ENCODE measurements at regions not wholly inside any gene's neighbourhood (a gene's known extent, or its start where the extent isn't known, plus 50 kb on each side); places are given as distances from the start of the nearest gene placed in this dataset.

DNA sequence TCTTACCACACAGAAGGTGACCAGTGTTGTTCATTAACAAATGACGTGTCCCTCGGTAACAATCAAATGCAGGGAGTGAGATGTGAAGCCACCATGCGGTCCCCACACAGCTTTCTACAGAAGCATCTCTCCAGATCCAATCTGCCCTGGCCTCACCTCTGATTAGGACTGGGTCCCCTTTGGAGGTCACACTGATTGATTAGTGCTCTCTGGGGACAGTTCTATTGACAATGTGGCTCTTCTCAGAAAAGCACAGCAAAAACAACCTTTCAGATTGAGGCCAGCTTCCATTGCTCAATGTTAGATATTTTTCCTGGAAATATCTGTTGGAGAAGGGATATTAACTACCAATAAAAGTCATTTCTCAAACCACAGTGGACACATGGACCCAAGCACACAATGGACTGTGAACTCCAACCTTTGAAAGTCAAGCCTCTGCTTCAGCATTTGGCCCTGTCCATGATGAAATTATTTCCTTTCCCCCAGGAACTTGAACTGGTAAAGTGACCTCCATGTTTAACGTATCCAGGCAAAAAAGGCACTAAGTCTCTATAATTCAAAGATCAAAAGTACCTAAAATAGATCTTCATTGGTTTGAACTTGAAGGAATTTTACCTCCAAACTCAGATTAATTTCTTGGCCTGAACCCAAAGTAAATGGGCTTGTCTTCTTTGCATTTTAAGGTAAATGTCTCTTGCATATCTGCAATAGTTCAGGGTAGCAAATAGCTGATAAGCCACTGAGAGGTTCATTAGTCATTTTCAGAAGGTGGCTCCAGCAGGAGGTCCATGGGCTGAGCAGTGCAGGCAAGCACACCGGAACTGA, 118.5 kb downstream of the FOXA2 start:
- H3K4me3 ChIP-seq = no peak overlapping the region
- no peaks in the 10 kb centered on the region for H3K27me3 ChIP-seq
- no peak for DNase-seq (ENCODE audit: low spot score in 2 of 2)
- TF ChIP-seq EP300 (IDR thresholded peaks at IDR 0.05) (no peak), POLR2A (IDR thresholded peaks at IDR 0.05) (no peak)
- TF ChIP-seq, protein P1, sequence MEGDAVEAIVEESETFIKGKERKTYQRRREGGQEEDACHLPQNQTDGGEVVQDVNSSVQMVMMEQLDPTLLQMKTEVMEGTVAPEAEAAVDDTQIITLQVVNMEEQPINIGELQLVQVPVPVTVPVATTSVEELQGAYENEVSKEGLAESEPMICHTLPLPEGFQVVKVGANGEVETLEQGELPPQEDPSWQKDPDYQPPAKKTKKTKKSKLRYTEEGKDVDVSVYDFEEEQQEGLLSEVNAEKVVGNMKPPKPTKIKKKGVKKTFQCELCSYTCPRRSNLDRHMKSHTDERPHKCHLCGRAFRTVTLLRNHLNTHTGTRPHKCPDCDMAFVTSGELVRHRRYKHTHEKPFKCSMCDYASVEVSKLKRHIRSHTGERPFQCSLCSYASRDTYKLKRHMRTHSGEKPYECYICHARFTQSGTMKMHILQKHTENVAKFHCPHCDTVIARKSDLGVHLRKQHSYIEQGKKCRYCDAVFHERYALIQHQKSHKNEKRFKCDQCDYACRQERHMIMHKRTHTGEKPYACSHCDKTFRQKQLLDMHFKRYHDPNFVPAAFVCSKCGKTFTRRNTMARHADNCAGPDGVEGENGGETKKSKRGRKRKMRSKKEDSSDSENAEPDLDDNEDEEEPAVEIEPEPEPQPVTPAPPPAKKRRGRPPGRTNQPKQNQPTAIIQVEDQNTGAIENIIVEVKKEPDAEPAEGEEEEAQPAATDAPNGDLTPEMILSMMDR (IDR thresholded peaks at IDR 0.05) = no peak
- 74 to 76% methylated on average over 5 of the region's 5 CpGs for WGBS, 2 donors
- no peaks in the 10 kb centered on the region for H3K4me1 ChIP-seq
- no peaks in the 10 kb centered on the region for H3K9me3 ChIP-seq
- H3K36me3 ChIP-seq = no peaks in the 10 kb centered on the region
- H3K27ac ChIP-seq = no peak overlapping the region

DNA sequence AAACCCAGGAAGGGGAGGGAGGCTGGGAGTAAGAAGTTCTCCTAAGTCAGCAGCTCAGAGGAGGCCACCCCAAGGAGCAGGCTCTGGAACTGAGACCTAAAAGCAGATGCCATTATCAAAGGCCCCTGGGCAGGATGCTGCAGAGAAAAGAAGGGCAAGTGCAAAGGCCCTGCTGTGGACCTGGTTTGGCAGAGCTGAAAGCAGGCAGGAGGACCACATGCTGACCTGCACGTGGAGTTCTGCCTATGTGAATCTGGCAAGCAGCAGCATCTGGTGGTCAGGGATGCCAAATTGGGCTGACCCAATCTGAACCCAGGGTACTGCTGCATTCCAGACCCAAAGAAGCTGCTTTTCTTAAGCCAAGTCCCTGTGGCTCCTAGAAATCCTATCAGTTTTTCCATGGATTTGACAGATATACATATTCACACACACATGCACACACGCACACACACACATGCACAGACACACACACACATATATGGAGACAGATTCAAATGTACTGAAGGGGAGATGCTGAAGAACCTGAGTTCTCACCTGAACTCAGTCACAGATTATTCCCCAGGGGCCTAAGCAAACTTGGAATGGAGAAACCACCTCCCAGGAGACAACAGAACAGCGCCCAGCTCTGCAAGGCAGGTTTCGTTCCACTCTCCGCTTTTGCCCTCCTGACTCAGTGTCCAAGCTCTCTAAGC, 119.9 kb downstream of the FOXA2 start:
- DNase-seq (ENCODE audit: low spot score in 2 of 2) = no peak
- 79% methylated on average over 5 of the region's 5 CpGs for WGBS, 2 donors
- H3K4me3 ChIP-seq = no peak overlapping the region
- no peak for TF ChIP-seq POLR2A (IDR thresholded peaks at IDR 0.05)
- TF ChIP-seq, protein P1 (IDR thresholded peaks at IDR 0.05) = no peak
- H3K27me3 ChIP-seq = no peaks in the 10 kb centered on the region
- no peak overlapping the region for H3K27ac ChIP-seq
- no peaks in the 10 kb centered on the region for H3K9me3 ChIP-seq
- no peaks in the 10 kb centered on the region for H3K36me3 ChIP-seq
- no peaks in the 10 kb centered on the region for H3K4me1 ChIP-seq

GRCh38 chr20:22462975-22463914, 121.1 kb downstream of the FOXA2 start:
- Histone ChIP-seq H3K27ac (no peak overlapping the region), H3K9me3 (no peaks in the 10 kb centered on the region), H3K4me3 (no peak overlapping the region), H3K36me3 (no peaks in the 10 kb centered on the region), H3K4me1 (no peaks in the 10 kb centered on the region), H3K27me3 (no peaks in the 10 kb centered on the region)
- WGBS, 2 donors = 53 to 55% methylated on average over 11 of the region's 11 CpGs
- no peak for TF ChIP-seq EP300 (IDR thresholded peaks at IDR 0.05)
- TF ChIP-seq, protein P1 (IDR thresholded peaks at IDR 0.05) = no peak
- no peak for TF ChIP-seq POLR2A (IDR thresholded peaks at IDR 0.05)
- DNase-seq (ENCODE audit: low spot score in 2 of 2) = no peak

DNA sequence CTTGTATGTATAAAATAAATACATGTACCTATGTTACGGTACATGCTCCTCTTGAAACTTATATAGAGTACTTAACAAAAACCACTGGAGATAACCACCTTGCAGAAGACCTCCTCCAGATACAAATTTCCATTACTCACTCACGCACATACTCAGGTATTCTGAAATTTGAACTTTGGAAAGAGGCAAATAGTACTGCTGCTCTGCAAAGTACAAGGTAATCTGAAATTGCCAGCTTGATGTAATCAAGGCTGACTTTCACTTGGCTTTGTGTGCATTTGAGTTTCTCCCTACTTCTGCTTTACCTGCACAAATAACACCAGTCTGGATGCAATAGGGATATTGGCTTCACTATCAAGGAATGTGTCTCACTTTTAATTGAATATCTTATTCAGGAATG, 123.6 kb downstream of the FOXA2 start:
- H3K9me3 ChIP-seq = no peaks in the 10 kb centered on the region
- no peaks in the 10 kb centered on the region for H3K36me3 ChIP-seq
- no peaks in the 10 kb centered on the region for H3K27me3 ChIP-seq
- TF ChIP-seq EP300 (IDR thresholded peaks at IDR 0.05) (no peak), POLR2A (IDR thresholded peaks at IDR 0.05) (no peak)
- TF ChIP-seq, protein P1 (IDR thresholded peaks at IDR 0.05) = no peak
- WGBS, 2 donors = 85 to 94% methylated on average over 2 of the region's 2 CpGs
- DNase-seq (ENCODE audit: low spot score in 2 of 2) = no peak
- H3K4me1 ChIP-seq = no peaks in the 10 kb centered on the region
- no peak overlapping the region for H3K4me3 ChIP-seq
- H3K27ac ChIP-seq = no peak overlapping the region
